SK-N-SH treated with all-trans-retinoic acid at 6 μM for 48 hours (cell line): ENCODE measurements at regions not wholly inside any gene's neighbourhood (a gene's known extent, or its start where the extent isn't known, plus 50 kb on each side); places are given as distances from the start of the nearest gene placed in this dataset.

ENCODE experiments used
- ATAC-seq: fragments of 200-7000 bp; cut with Tn5 transposase; 3 replicates; pipeline ENCODE4 v1.9.1; 2020; ENCODE audit warnings: mild to moderate bottlenecking, moderate library complexity
- ARNTL ChIP-seq: fragments of 450-650 bp; formaldehyde crosslinking; IDR thresholded peaks from 2 replicates; pipeline ENCODE4 v1.5.0; 2020; ENCODE audit warnings: low read depth, mild to moderate bottlenecking, moderate library complexity, borderline replicate concordance
- BACH2 ChIP-seq: fragments of 250-450 bp; sonication (Bioruptor Pico); IDR thresholded peaks from 2 replicates; pipeline ENCODE4 v1.9.0; 2021; ENCODE audit warnings: mild to moderate bottlenecking, borderline replicate concordance
- CSRNP3 ChIP-seq: fragments of 250-450 bp; sonication (Bioruptor Pico); IDR thresholded peaks from 2 replicates; pipeline ENCODE4 v1.5.1; 2021; ENCODE audit warnings: mild to moderate bottlenecking, moderate library complexity
- ESRRG ChIP-seq: fragments of 250-450 bp; sonication (Bioruptor Pico); IDR thresholded peaks from 2 replicates; pipeline ENCODE4 v1.6.1; 2021; ENCODE audit warnings: mild to moderate bottlenecking
- GLIS3 ChIP-seq: fragments of 250-450 bp; sonication (Bioruptor Pico); IDR thresholded peaks from 2 replicates; pipeline ENCODE4 v1.5.0; 2020; ENCODE audit warnings: mild to moderate bottlenecking, moderate library complexity
- ISL1 ChIP-seq: fragments of 250-450 bp; sonication (Bioruptor Pico); IDR thresholded peaks from 2 replicates; pipeline ENCODE4 v2.1.2; 2022; ENCODE audit warnings: mild to moderate bottlenecking, moderate library complexity
- OSR1 ChIP-seq: fragments of 250-450 bp; sonication (Bioruptor Pico); IDR thresholded peaks from 2 replicates; pipeline ENCODE4 v1.8.0; 2022; ENCODE audit warnings: moderate library complexity, mild to moderate bottlenecking, inconsistent platforms
- PATZ1 ChIP-seq: fragments of 250-450 bp; sonication (Bioruptor Pico); IDR thresholded peaks from 2 replicates; pipeline ENCODE4 v1.8.0; 2020; ENCODE audit warnings: mild to moderate bottlenecking, moderate library complexity, borderline replicate concordance
- POU6F1 ChIP-seq: fragments of 250-450 bp; sonication (Bioruptor Pico); IDR thresholded peaks from 2 replicates; pipeline ENCODE4 v1.8.0; 2021; ENCODE audit warnings: low read depth, mild to moderate bottlenecking, moderate library complexity, borderline replicate concordance
- PPARA ChIP-seq: fragments of 250-450 bp; sonication (Bioruptor Pico); IDR thresholded peaks from 2 replicates; pipeline ENCODE4 v1.5.0; 2020; ENCODE audit warnings: mild to moderate bottlenecking, borderline replicate concordance
- RARB ChIP-seq: fragments of 250-450 bp; sonication (Bioruptor Pico); IDR thresholded peaks from 2 replicates; pipeline ENCODE4 v1.8.0; 2021; ENCODE audit warnings: mild to moderate bottlenecking, moderate library complexity
- TCF4 ChIP-seq: fragments of 250-450 bp; sonication (Bioruptor Pico); IDR thresholded peaks from 2 replicates; pipeline ENCODE4 v1.8.0; 2021; ENCODE audit warnings: mild to moderate bottlenecking, moderate library complexity, borderline replicate concordance
- TOX ChIP-seq: fragments of 250-450 bp; sonication (Bioruptor Pico); IDR thresholded peaks from 2 replicates; pipeline ENCODE4 v1.8.0; 2021; ENCODE audit warnings: mild to moderate bottlenecking, moderate library complexity, borderline replicate concordance
- TSHZ2 ChIP-seq: fragments of 250-450 bp; sonication (Bioruptor Pico); IDR thresholded peaks from 2 replicates; pipeline ENCODE4 v1.5.0; 2020; ENCODE audit warnings: mild to moderate bottlenecking, moderate library complexity
- ZFP3 ChIP-seq: fragments of 250-450 bp; sonication (Bioruptor Pico); IDR thresholded peaks from 2 replicates; pipeline ENCODE4 v1.5.0; 2020; ENCODE audit warnings: mild to moderate bottlenecking, moderate library complexity
- ZNF565 ChIP-seq: fragments of 450-650 bp; formaldehyde crosslinking; conservative IDR thresholded peaks from 2 replicates; pipeline ENCODE4 v1.5.0; 2020; ENCODE audit warnings: low read depth, mild to moderate bottlenecking, moderate library complexity
- ZNF70 ChIP-seq: fragments of 450-650 bp; formaldehyde crosslinking; IDR thresholded peaks from 2 replicates; pipeline ENCODE4 v1.5.0; 2020; ENCODE audit warnings: mild to moderate bottlenecking, moderate library complexity

GRCh38 chr2:39930175-39930917 is 151.3 kb upstream of the THUMPD2 start (continued):
- TF ChIP-seq CSRNP3: no peak

- ATAC-seq: no peak
- TF ChIP-seq TOX (no peak), PPARA (CRISPR knock-in tag) (no peak)
- TF ChIP-seq, all 23 proteins: peak for 0
Measured at GRCh38 chr2:39929531-39929930, 150.5 kb upstream of the THUMPD2 start.

- ATAC-seq: no peak
- no peak for TF ChIP-seq BACH2
- no peak for TF ChIP-seq TCF4 (CRISPR knock-in tag)
- TF ChIP-seq ZFP3 (CRISPR knock-in tag): no peak
- no peak for TF ChIP-seq TSHZ2
- no peak for TF ChIP-seq GLIS3 (CRISPR knock-in tag)
- no peak for TF ChIP-seq ZNF70 (CRISPR knock-in tag)
- no peak for TF ChIP-seq ZNF565 (CRISPR knock-in tag)
- no peak for TF ChIP-seq ARNTL
- TF ChIP-seq ESRRG (CRISPR knock-in tag): no peak
- no peak for TF ChIP-seq ISL1 (CRISPR knock-in tag)
Measured at GRCh38 chr2:39925312-39925711, 146.3 kb upstream of the THUMPD2 start.

GRCh38 chr2:39923455-39923854 is 144.4 kb upstream of the THUMPD2 start:
- ATAC-seq: no peak; the same call in 2 of the 3 replicates
- TF ChIP-seq PATZ1 (CRISPR knock-in tag) (no peak), GLIS3 (CRISPR knock-in tag) (no peak), OSR1 (CRISPR knock-in tag) (no peak)

GRCh38 chr2:39922679-39923405 is 143.8 kb upstream of the THUMPD2 start:
- no peak for ATAC-seq
- no peak for TF ChIP-seq BACH2
- TF ChIP-seq POU6F1 (CRISPR knock-in tag): no peak
- TF ChIP-seq PPARA (CRISPR knock-in tag): no peak
- TF ChIP-seq ZFP3 (CRISPR knock-in tag): no peak
- TF ChIP-seq ISL1 (CRISPR knock-in tag): peak; percentile 54
- TF ChIP-seq ARNTL: no peak
- TF ChIP-seq RARB (CRISPR knock-in tag): no peak
